ENCODE measurements at regions not wholly inside any gene's neighbourhood (a gene's known extent, or its start where the extent isn't known, plus 50 kb on each side); places are given as distances from the start of the nearest gene placed in this dataset.
"Not testable (repeated sequence)": the region's sequence is repeated elsewhere in the genome, so short reads cannot be mapped to it uniquely, and the experiment has no call there.

DNA sequence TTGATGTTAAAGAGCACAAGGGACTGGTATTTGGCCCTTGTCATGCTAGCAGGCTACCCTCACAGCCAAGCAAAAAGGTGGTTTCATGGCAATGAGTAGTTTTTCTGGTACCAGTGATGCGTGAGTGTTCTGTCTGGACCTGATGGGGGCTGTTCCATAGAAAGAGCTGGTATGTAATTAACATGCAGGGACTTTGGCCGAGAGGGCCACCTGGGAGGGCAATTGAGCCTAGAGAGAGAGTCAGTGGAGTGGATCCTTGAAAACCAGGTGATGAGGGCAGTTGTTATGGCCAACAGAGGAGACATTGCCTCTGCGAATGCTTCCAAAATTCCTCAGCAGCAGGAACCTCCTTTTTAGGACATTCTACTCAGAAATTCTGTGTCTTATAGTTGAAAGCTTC is 383.3 kb downstream of the PSAT1 start:
- no peak for DNase-seq

- no peak for DNase-seq
These were observed 385.3 kb downstream of the PSAT1 start for GRCh38 chr9:78682216-78682615.

DNA sequence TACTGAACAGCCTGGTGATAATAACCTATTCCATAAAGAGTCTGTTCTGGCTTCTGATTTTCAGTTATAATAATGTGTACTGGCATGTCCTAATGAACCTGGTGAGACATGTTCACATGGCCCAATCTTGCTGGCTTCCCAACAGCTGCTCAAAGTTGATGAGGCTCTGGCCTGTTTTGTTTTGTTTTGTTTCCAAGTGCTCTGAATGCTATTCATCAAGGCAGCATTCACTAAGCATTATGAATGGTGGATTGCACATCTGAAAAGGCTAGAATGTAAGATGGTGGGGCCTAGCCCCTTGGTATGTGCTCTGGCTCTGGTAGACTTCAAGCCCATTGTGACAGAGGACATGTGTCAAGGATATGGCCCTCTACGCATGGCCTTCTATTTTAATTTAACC is 388.5 kb downstream of the PSAT1 start:
- DNase-seq = no peak

GRCh38 chr9:78688796-78689195 is 391.9 kb downstream of the PSAT1 start:
- DNase-seq = no peak

DNA sequence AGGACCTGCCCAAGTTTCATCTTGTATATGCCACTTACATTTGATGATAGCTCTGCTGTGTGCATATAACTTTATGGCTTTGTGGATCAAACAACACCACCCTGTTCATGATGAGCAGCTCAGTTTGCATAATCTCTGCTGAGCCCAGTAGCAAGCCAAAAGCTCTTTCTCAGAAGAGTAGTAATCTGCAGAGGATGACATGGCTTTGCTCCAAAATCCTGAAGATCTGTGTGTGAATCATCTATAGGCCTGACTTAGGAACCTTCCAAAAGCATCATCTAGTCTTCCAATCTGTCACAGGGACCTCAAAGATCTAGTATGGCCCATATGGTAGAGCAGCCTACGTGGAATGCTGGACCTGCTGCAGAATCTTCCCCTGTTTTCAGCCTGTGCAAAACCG is 394.6 kb downstream of the PSAT1 start:
- no peak for DNase-seq

- DNase-seq = no peak
These were observed 395.9 kb downstream of the PSAT1 start for GRCh38 chr9:78692871-78693270.

GRCh38 chr9:78694974-78695373 is 398.0 kb downstream of the PSAT1 start:
- DNase-seq = no peak

DNA sequence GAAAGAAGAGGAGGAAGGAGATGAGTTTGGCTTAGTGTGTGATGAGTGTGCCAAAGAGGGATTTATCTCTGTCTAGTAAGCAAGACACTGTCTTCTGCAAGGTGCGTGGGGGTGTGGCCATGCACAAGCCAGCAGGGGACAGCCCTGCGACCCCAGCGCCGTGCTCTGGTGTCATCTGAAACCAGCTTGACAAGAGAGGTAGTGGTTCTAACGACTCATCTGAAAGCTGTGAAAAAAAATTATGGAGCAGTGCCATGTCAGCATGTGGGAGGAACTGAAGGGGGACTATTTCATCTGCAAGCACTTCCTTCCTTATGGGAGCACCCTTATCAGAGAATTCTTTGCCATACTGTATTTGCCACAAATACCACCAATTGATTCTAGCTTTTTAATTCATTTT is 398.6 kb downstream of the PSAT1 start:
- DNase-seq = no peak

DNA sequence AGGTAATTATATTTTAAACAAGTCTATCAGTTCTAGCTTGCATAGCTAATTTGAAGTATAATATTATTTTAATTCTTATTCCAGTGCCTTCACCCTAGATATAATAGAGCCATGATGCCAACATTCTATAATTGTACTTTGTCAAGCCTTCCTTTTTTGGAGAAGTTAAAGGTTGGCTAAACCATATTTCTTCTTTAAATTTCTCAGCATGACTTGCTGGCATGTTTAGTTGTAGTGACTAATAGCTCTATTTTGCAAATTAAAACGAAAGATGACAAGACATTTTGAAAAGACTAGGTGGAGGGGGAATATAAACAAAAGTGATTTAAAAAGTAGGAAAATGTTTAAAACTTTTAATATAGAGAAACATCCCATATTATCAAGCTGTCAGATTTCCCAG is 400.7 kb downstream of the PSAT1 start:
- DNase-seq = no peak

GRCh38 chr9:78698371-78698770 is 401.4 kb downstream of the PSAT1 start:
- DNase-seq = no peak

DNA sequence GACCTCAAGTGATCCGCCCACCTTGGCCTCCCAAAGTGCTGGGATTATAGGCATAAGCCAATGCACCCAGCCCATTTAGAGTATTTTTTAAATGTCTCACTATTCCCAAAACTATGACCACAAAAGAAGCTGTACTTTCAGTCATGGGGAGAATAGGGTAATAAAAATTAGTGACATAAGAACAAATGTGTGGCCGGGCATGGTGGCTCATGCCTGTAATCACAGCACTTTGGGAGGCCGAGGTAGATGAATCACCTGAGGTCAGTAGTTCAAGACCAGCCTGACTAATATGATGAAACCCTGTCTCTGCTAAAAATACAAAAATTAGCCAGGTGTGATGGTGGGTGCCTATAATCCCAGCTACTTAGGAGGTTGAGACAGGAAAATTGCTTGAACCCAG is 402.3 kb downstream of the PSAT1 start:
- not testable (repeated sequence) for DNase-seq

GRCh38 chr9:78704153-78704552 is 407.2 kb downstream of the PSAT1 start:
- not testable (repeated sequence) for DNase-seq

GRCh38 chr9:78707080-78707479 is 410.2 kb downstream of the PSAT1 start:
- DNase-seq = no peak

DNA sequence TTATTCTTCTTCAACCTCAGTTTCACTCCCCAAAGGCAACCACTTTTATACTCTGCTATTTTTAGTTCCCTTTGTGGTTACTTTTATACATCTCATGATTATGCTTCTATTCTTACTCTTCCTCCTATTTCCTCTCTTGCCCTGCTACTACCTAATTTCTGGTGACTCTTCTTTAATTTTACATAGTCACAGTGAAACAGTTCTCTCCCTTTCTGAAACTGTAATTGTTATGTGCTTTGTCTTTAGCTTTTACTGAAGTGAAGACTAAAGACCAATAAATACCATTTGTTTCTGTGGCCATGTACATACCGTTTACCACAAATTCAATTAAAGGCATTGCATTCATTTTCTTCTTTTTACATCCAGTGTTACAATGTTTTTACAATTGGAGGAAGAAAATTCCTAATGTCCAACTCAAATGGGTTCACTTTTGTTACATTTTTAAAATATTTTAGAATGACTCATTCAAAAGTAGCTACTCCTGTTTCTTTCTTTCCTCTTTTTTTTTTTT is 410.6 kb downstream of the PSAT1 start:
- DNase-seq = no peak

- DNase-seq = no peak
These were observed 416.1 kb downstream of the PSAT1 start for GRCh38 chr9:78712903-78713613.

- DNase-seq = no peak
These were observed 416.9 kb downstream of the PSAT1 start for GRCh38 chr9:78713614-78714405.

GRCh38 chr9:78714576-78714975 is 417.7 kb downstream of the PSAT1 start:
- no peak for DNase-seq

DNA sequence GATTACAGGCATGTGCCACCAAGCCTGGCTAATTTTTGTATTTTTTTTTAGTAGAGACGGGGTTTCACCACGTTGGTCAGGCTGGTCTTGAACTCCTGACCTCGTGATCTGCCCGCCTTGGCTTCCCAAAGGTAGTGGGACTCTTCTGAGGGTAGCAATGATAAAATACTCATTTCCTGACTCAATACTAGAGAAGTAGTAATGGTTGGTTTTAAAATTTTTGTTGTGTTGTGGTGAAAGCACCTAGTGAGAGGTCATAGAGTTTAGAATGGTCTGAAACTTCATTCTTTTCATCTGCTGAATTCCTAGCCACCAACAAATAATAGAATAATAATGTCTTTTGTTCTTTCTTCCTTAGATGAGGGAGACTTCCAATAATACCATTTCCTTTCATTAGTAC is 422.1 kb downstream of the PSAT1 start:
- not testable (repeated sequence) for DNase-seq

- DNase-seq = no peak
These were observed 428.0 kb downstream of the PSAT1 start for GRCh38 chr9:78724896-78725295.

- DNase-seq = no peak
These were observed 428.6 kb downstream of the PSAT1 start for GRCh38 chr9:78725503-78725902.

GRCh38 chr9:78745331-78745730 is 448.4 kb downstream of the PSAT1 start:
- no peak for DNase-seq

- no peak for DNase-seq
These were observed 449.1 kb downstream of the PSAT1 start for GRCh38 chr9:78746010-78746409.

DNA sequence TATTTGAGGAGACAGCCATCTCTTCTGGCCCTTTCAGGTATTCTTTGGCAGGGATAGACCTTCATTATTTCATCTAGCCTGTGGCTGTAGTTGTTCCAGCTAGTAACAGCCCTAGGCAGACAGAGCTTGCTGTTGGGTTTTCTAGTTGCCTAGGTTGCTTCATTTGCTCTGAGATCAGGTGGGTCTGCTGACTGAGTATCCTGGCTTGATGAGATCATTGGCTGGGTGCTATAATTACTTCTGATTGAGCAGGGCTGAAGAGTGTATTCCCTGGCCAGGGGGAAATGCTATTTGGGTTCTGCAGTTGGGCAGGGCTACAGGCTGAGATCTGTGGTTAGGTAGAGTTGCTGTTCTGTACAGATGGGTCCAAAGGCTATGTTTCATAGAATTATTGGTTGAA is 456.1 kb downstream of the PSAT1 start:
- DNase-seq = no peak

DNA sequence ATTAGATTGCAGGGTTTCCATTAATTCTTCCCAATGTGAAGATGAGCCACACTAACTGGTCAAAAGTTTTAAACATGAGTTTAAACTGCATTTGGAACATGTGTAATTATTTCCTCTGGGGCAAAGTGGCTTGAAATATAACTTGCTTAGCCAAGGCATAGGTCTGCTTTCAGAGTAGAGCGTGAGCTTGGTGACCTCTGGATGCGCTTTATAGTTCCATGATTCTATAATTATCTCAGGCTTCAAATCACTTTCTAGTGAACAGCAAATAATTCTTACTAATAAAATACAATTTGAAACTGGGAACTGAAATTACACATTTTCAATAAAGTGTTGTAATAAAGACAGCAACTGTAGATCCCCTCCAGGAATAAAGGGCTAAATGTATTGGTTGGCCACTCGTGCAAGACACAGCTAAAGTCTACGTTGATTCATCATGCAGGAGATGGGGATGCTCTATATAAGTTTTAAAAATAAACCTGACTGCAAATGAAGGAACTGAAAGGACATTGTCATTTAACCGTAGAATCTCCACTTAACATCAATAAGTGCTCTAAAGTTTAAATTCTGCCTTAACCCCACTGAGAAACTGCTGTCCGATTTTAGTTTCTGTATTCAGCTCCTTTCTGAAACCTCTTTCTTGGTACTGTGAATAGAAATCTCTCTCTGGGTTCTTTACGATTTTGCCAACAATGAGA is 460.0 kb downstream of the PSAT1 start:
- no peak for DNase-seq
